ENCODE measurements at regions not wholly inside any gene's neighbourhood (a gene's known extent, or its start where the extent isn't known, plus 50 kb on each side); places are given as distances from the start of the nearest gene placed in this dataset.

DNA sequence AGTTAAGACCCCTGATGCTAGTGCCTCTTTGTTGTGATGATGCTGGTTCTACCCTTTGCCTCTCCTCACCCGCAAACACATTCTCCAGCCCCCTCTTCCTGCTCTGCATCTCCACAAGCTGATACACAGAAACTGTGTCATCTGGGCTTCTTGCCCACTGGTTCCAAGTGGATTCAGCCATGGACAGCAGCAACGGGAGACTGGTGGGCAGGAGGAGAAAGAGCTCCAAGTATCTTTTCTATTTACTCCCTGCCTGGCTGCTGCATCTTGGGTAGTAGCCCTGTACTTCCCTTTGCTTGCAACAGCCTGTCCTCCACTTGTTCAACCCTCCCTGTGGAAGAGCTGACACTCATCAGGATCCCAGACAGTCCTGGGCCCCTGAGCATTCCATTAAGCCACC, 655.1 kb upstream of the RAB6C start:
- DNase-seq, result no peak

DNA sequence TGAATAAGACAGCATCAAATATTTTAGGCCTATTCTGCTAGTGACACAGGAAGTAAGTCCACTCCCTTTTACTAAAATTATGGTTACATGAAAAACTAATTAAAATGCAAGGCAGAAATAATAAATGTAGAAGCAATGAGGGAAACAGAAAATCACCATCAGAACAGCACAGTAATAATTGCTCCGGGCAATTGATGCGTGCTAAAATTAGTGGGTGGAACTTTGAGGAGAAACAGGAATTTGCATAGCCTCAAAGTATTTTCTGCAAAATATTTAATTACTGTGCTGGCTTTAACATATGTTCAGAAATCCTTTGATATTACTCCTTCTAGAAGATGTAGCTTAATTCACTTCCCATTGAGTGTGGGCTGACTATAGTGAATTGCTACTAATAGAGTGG, 654.3 kb upstream of the RAB6C start:
- no peak for DNase-seq

- no peak for DNase-seq
These were observed 649.9 kb upstream of the RAB6C start for GRCh38 chr2:129329574-129329973.

- DNase-seq, result no peak
These were observed 649.0 kb upstream of the RAB6C start for GRCh38 chr2:129330504-129330903.

DNA sequence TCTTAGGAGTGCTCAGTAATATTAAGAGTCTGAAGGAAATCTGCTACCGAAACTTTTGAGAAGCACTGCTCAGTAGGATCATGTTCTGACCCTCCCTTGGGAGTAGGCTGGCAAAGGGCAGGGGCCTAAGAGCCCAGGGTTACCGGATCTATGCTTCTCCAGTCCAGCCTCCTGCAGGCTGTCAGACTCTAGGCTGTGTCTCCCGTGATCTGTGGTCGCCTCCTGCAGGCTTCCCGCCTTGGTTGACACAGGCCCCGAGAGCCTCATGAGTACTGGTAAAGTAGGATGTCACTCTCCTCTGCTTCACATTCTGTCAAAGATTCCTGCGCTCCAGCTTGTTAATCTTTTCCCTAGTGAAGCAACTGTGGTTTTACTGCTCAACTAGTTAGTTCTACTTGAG, 647.8 kb upstream of the RAB6C start:
- no peak for DNase-seq

GRCh38 chr2:129334128-129334527, 645.3 kb upstream of the RAB6C start:
- DNase-seq, result no peak

DNA sequence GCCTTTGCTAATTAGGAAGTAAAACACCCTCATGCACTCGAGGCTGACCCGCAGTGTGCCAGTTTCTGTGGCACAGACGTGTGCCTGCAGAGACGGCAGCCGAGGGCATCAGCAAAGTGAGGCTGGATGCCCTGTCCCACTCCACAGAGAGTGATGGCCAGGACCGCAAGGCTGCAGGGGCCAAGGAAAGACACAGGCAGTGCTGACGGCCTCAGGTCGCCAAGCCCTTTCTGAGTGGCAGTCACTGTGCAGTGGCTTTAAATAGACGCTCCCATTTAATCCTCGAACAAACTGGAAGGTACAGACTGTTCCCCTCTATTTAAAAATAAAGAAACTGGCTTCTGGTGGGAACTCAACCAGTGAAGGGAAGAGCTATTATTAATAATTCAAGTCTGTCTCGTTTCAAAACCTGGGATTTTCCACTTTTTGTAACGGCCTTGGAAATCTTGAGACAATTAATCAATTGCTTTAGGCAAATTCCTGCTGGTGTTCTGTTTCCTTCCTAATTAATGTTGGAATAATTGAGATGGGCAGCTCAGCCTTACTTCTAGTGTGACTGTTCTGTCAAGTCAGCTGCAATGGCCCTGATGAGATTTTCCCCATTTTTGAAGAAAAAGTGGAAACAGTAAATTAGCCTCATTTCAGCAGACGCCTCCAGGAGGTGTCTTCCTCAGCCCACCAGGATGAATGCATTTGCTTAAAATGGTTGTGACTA, 644.6 kb upstream of the RAB6C start:
- no peak for DNase-seq

GRCh38 chr2:129336276-129336675, 643.2 kb upstream of the RAB6C start:
- DNase-seq, result no peak

- DNase-seq, result no peak
These were observed 642.4 kb upstream of the RAB6C start for GRCh38 chr2:129337076-129337475.

- DNase-seq, result no peak
These were observed 633.9 kb upstream of the RAB6C start for GRCh38 chr2:129345540-129345939.

- no peak for DNase-seq
These were observed 631.8 kb upstream of the RAB6C start for GRCh38 chr2:129347486-129348217.

- no peak for DNase-seq
These were observed 624.8 kb upstream of the RAB6C start for GRCh38 chr2:129354631-129355030.

- DNase-seq, result no peak
These were observed 617.8 kb upstream of the RAB6C start for GRCh38 chr2:129361688-129362087.

- peak; percentile 11 for DNase-seq
These were observed 613.2 kb upstream of the RAB6C start for GRCh38 chr2:129366263-129366662.

- DNase-seq, result no peak
These were observed 612.4 kb upstream of the RAB6C start for GRCh38 chr2:129367107-129367506.

- DNase-seq, result no peak
These were observed 610.0 kb upstream of the RAB6C start for GRCh38 chr2:129369437-129369836.

- no peak for DNase-seq
These were observed 605.0 kb upstream of the RAB6C start for GRCh38 chr2:129374452-129374851.

GRCh38 chr2:129375632-129376425, 603.6 kb upstream of the RAB6C start:
- DNase-seq, result no peak

- DNase-seq, result no peak
These were observed 602.9 kb upstream of the RAB6C start for GRCh38 chr2:129376426-129377077.

DNA sequence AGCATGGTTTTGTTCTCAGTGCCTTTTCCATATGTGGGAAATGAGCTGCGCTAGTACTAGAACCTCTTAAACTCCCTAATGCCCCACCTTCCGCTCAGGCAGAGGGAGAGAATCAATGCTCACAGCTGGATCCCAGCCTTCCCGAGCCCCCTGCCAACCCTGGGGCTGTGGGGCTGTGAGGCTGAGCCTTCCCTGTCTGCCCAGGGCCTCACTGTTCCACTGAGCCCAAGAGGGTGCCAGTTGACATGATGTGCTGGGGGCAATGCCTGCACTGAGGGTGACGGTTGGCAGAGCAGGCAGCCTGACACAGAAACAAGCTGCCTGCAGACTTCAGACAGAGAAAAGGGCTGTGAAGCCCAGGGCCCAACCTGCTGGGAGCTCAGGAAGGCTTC, 602.4 kb upstream of the RAB6C start:
- no peak for DNase-seq

- DNase-seq, result no peak
These were observed 601.3 kb upstream of the RAB6C start for GRCh38 chr2:129378186-129378585.

- DNase-seq, result no peak
These were observed 600.1 kb upstream of the RAB6C start for GRCh38 chr2:129379411-129379810.

DNA sequence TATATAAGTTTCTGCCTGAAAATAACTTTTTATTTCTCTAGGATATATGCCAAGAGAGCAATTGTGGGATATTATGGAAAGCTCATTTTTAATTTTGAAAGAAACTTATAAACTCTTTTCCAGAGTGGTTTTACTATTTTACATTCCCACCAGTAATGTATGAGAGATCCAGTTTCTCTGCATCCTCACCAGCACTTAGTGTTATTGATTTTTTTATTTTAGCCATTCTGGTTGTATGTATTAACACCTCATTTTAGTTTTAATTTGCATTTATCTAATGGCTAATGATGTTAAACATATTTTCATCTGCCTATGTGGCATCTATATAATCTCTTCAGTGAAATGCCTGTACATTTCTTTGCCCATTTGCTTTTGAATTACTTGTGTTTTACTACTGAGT, 597.7 kb upstream of the RAB6C start:
- DNase-seq, result no peak
